BJ (cell line): ENCODE measurements at regions not wholly inside any gene's neighbourhood (a gene's known extent, or its start where the extent isn't known, plus 50 kb on each side); places are given as distances from the start of the nearest gene placed in this dataset.
"Not testable (repeated sequence)": the region's sequence is repeated elsewhere in the genome, so short reads cannot be mapped to it uniquely, and the experiment has no call there.

Source experiments
- CTCF ChIA-PET: fragments of 350-600 bp; formaldehyde crosslinking; extraction: SDS; loops from one replicate; lab custom pipeline; 2021; ENCODE audit warnings: antibody characterized with exemption, inconsistent platforms; lab: Yijun Ruan, JAX
- POLR2A ChIA-PET: fragments of 300-600 bp; sonication (Branson Sonifier 250); formaldehyde crosslinking; extraction: SDS; loops from one replicate; lab custom pipeline; 2021; ENCODE audit warnings: antibody characterized with exemption; lab: Charles Lee
- DNase-seq: peaks from one replicate; pipeline ENCODE4 v3.0.0-alpha.2; 2011; ENCODE audit warnings: low read depth
- H3K27me3 ChIP-seq: 2 replicates; pipeline ENCODE4 v1.6.0; 2011; ENCODE audit warnings: low read length; ENCODE audit not compliant: control insufficient read depth, insufficient read depth
- H3K36me3 ChIP-seq: 2 replicates; pipeline ENCODE4 v1.5.1; 2011; ENCODE audit warnings: low read length; ENCODE audit not compliant: control insufficient read depth, insufficient read depth
- H3K4me3 ChIP-seq: 2 replicates; pipeline ENCODE4 v1.5.1; 2011; ENCODE audit warnings: low read depth, mild to moderate bottlenecking, control low read depth, low read length
- TF ChIP-seq, protein P1 (sequence below): IDR thresholded peaks from 2 replicates; pipeline ENCODE4 v1.5.1; 2011; ENCODE audit warnings: low read depth, mild to moderate bottlenecking, control low read depth, inconsistent platforms, low read length, moderate library complexity; ENCODE audit not compliant: insufficient read depth

DNA sequence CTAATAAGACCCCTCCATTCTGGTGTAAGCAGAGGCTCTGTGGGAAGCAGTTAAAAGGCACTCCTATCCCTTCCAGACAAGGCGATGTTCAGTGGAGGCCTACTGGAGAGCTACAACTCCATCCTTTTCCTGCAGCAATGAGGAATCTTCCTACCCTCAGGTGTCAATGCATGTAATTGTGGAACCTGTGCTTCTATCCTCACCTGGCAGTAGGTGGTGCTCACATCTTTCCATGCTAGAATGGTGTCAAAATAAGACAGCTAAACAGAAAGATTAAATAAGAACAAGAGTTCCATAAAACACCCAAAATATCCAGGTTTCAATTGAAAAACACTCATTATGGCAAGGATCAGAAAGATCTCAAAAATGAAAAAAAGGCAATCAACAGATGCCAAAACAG is 224.6 kb downstream of the IL15 start:
- ChIA-PET CTCF (interaction anchor here (0.6 to 1.1 kb wide), 2 partner anchors 9 kb away, joined by 3 read pairs; no protein-coding TSS in a partner anchor), POLR2A (no interaction called here)
- no peaks in the 10 kb centered on the region for H3K36me3 ChIP-seq
- H3K27me3 ChIP-seq, result no peaks in the 10 kb centered on the region
- H3K4me3 ChIP-seq, result no peak overlapping the region
- TF ChIP-seq, protein P1, sequence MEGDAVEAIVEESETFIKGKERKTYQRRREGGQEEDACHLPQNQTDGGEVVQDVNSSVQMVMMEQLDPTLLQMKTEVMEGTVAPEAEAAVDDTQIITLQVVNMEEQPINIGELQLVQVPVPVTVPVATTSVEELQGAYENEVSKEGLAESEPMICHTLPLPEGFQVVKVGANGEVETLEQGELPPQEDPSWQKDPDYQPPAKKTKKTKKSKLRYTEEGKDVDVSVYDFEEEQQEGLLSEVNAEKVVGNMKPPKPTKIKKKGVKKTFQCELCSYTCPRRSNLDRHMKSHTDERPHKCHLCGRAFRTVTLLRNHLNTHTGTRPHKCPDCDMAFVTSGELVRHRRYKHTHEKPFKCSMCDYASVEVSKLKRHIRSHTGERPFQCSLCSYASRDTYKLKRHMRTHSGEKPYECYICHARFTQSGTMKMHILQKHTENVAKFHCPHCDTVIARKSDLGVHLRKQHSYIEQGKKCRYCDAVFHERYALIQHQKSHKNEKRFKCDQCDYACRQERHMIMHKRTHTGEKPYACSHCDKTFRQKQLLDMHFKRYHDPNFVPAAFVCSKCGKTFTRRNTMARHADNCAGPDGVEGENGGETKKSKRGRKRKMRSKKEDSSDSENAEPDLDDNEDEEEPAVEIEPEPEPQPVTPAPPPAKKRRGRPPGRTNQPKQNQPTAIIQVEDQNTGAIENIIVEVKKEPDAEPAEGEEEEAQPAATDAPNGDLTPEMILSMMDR, result no peak
- no peak for DNase-seq

DNA sequence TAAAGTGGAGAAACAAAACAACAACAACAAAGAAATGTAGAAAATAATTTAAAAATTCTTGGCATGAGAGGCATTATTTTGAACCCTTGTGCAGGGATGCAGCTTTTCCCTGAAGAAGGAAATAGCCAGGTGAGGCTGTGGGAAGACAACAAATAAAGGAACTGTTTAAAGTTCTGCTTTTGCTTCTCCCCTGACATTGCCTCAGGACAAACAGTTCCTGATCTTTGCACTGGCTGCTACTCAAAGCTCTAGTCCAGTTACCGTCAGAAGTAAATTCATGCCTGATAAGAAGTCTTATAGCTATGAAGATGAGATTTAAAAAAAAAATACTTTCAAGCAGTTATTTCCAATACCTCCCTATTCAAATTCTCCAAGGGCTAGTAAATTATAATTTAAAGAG is 233.8 kb downstream of the IL15 start:
- Histone ChIP-seq H3K4me3 (no peak overlapping the region), H3K27me3 (no peaks in the 10 kb centered on the region), H3K36me3 (no peaks in the 10 kb centered on the region)
- no peak for DNase-seq
- ChIA-PET CTCF (interaction anchor here (0.8 to 1.3 kb wide), 4 partner anchors 9 to 82 kb away, joined by 3 read pairs; no protein-coding TSS in a partner anchor), POLR2A (no interaction called here)
- TF ChIP-seq, protein P1, result no peak

DNA sequence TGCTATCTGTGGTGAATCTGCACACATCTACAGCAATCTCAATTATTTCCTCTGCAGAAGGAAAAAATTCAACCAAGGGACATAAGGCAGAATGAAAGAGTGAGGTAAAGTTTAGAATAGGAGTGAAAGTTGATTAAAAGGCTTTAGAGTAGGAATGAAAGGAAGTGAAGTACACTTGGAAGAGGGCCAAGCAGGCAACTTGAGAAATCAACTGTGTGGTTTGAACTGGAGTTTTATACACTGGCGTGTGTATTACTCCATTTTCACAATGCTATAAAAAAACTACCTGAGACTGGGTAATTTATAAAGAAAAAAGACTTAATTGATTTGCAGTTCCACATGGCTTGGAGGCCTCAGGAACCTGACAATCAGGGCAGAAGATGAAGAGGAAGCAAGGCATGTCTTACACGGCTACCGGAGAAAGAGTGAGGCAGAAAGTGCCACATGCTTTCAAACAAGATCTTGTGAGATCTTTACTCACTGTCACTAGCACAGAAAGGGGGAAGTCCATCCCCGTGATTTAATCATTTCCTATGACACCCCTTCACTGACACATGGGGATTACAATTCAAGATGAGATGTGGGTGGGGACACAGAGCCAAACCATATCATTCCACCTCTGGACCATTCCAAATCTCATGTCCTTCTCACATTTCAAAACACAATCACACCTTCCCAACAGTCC is 234.8 kb downstream of the IL15 start:
- ChIA-PET POLR2A (no interaction called here), CTCF (interaction anchor here (1.3 kb wide), 1 partner anchor 10 kb away, joined by 3 read pairs; no protein-coding TSS in a partner anchor)
- Histone ChIP-seq H3K36me3 (no peaks in the 10 kb centered on the region), H3K4me3 (no peak overlapping the region), H3K27me3 (no peaks in the 10 kb centered on the region)
- no peak for DNase-seq
- TF ChIP-seq, protein P1, result no peak

DNA sequence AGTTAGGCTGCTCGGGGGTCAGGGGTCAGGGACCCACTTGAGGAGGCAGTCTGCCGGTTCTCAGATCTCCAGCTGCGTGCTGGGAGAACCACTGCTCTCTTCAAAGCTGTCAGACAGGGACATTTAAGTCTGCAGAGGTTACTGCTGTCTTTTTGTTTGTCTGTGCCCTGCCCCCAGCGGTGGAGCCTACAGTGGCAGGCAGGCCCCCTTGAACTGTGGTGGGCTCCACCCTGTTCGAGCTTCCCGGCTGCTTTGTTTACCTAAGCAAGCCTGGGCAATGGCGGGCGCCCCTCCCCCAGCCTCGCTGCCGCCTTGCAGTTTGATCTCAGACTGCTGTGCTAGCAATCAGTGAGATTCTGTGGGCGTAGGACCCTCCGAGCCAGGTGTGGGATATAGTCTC is 246.3 kb downstream of the IL15 start:
- H3K27me3 ChIP-seq, H3K36me3 ChIP-seq, H3K4me3 ChIP-seq, CTCF ChIA-PET, POLR2A ChIA-PET, DNase-seq: not testable (repeated sequence)

DNA sequence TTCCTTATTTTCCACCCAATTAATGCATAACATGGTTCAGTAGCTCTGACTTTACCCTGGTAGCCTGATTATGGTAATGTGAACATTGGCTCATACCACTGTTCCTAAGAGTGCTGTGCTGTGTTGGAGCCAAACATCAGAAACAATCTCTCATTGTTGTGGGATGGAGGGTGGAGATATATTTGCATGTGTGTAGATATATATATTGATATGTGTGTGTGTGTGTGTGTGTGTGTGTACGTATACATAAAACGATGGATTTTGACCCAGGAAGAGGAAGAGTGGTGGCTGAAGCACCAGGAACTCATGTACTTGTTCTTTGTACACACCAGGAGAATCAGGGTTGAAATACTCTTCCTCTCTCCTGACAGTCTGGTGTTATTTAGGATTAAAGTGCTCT is 247.7 kb downstream of the IL15 start:
- TF ChIP-seq, protein P1, result no peak
- no peaks in the 10 kb centered on the region for H3K36me3 ChIP-seq
- no peak overlapping the region for H3K4me3 ChIP-seq
- no peak for DNase-seq
- ChIA-PET POLR2A (no interaction called here), CTCF (no interaction called here)
- no peaks in the 10 kb centered on the region for H3K27me3 ChIP-seq

DNA sequence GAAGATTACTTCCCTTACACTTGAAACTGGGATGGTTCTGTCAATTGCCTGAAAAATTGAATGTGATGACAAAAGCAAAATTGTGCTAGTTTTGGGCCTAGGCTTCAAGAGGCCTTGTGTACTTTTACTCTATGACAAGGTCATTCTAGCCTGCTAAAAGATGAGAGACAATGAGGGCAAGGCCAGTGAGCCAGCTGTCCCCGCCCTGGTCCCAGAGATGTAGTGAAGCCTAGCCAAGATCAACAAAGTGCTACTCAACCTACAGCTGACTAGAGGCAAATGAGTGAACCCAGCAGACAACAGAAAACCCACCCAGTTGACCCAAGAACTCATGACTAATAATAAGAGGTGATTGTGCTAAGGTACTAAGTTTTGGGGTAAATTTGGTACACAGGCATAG is 248.7 kb downstream of the IL15 start:
- Histone ChIP-seq H3K36me3 (no peaks in the 10 kb centered on the region), H3K4me3 (no peak overlapping the region), H3K27me3 (no peaks in the 10 kb centered on the region)
- ChIA-PET POLR2A (no interaction called here), CTCF (no interaction called here)
- TF ChIP-seq, protein P1, result no peak
- no peak for DNase-seq
